T-helper 1 cell treated with Interleukin-12 subunit alpha and Interleukin-12 subunit beta and Interleukin-4 antibody, amounts not matched to agents 30 μg/mL and 1 μg/mL, for 36 hours (primary cell): ENCODE measurements at regions not wholly inside any gene's neighbourhood (a gene's known extent, or its start where the extent isn't known, plus 50 kb on each side); places are given as distances from the start of the nearest gene placed in this dataset.
"Not testable (repeated sequence)": the region's sequence is repeated elsewhere in the genome, so short reads cannot be mapped to it uniquely, and the experiment has no call there.

Experiments used
- H3K27ac Mint-ChIP-seq: one replicate; pipeline ENCODE4 v1.8.0; 2021; ENCODE audit warnings: mild to moderate bottlenecking, mixed read lengths
- H3K27me3 Mint-ChIP-seq: one replicate; pipeline ENCODE4 v1.8.0; 2021; ENCODE audit warnings: low read depth, mixed read lengths
- H3K36me3 Mint-ChIP-seq: one replicate; pipeline ENCODE4 v1.8.0; 2021; ENCODE audit warnings: low read depth, mixed read lengths
- H3K4me1 Mint-ChIP-seq: one replicate; pipeline ENCODE4 v1.8.0; 2021; ENCODE audit warnings: low read depth, mixed read lengths
- H3K4me3 Mint-ChIP-seq: one replicate; pipeline ENCODE4 v1.8.0; 2021; ENCODE audit warnings: mild to moderate bottlenecking, moderate library complexity, mixed read lengths
- H3K9me3 Mint-ChIP-seq: one replicate; pipeline ENCODE4 v1.8.0; 2021; ENCODE audit warnings: mixed read lengths

DNA sequence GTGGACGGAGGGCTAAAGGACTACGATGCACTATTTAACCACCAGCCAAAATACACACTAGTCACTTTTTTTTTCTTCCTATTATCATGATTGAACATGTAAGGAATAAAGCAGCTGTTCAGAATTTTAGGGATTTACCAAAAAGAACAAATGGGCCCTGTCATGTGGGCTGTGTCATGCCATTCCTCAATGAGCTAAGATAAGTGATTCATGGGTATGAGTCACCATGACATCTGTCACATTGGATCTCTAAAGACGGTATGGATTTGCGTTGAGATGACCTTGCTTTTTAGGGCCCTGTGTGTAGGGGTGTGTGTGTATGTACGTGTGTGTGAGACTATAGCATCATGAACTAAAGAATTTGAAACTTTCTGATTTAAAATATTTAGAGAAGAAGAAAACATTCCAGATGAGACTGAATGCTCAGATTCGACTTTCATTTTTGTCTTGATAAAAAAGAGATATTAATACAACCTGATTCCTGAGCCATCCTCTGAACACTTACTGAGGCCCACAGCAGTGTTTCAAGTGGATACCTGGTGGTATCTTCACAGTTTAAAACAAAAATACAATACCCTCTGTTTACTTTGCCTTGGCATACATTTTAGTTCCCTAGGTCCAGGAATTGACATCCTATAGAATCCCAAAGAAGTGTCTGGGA lies 246.1 kb upstream of the DUSP10 start:
- Mint-ChIP-seq H3K4me3 (no peak overlapping the region), H3K9me3 (peaks cover 7% of the 10 kb centered on the region), H3K36me3 (peaks cover 2% of the 10 kb centered on the region), H3K27me3 (peaks cover 7% of the 10 kb centered on the region), H3K27ac (no peak overlapping the region), H3K4me1 (peaks cover 13% of the 10 kb centered on the region)

DNA sequence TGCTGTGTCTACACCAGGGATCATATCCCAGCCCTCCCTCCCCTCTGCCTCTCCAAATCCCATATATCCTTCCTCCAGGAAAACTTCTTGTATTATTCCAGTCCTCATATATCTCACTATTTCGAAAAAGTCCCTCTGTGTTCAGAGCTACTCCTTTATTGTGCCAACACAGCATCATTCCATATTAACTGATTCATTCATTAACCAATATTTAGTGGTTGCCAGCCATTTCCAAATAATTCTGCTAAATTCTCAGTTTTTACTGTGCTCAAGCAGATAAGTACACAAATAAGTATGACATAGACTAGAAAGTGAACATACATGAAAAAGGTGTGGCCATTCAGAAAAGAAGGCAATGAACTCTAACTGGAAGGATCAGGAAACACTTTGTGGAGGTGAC lies 241.6 kb upstream of the DUSP10 start:
- H3K4me3 Mint-ChIP-seq = no peak overlapping the region

DNA sequence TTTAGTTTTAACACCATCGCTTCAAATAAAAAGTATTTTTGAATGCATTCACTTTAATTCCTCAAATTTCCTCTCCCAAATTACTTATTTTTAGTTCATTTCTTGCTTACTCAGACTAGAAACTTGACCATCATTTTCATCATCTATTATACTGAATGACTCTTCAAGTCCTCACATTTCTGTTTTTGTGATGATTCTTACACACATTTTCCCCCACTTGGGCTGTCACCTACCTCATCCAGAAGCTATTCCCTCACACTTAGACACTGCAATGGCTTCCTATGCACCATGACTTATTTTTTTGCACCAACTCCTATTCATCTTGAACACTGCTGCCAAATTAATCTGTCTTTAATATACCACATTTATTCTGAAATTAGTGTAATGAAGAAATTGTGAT lies 239.6 kb upstream of the DUSP10 start:
- H3K27ac Mint-ChIP-seq = no peak overlapping the region
- H3K36me3 Mint-ChIP-seq = no peaks in the 10 kb centered on the region

More for the DNA sequence above, 241.6 kb upstream of the DUSP10 start:
- H3K4me1 Mint-ChIP-seq = no peaks in the 10 kb centered on the region
- no peaks in the 10 kb centered on the region for H3K36me3 Mint-ChIP-seq
- peaks cover 12% of the 10 kb centered on the region for H3K27me3 Mint-ChIP-seq
- no peaks in the 10 kb centered on the region for H3K9me3 Mint-ChIP-seq
- no peak overlapping the region for H3K27ac Mint-ChIP-seq

DNA sequence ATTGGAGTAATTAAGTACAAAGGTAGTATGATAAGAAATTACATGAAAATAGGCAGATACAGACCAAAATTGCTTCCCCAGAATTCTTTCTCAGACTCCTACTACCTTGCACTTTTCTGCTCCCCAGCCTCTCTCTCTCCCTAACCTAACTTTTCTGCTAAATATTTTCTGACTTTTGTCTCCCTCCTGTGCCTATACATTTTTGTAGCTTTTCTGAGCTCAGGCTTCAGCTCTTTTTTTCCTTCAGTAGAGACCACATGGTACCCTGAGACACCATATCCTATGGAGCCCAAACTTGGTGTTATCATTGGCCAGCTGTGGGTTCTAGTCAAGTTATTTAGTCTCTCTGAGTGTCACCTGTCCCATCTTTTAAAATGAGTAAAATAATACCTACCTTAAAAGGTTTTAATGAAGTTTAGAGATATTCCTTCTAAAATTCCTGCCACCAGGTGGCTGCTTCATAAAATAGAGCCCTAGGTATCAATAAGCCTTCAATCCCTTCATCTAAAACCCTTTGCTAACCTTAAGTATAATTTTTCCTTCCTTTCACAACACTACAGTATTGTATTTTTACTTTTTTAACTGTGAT lies 237.6 kb upstream of the DUSP10 start:
- Mint-ChIP-seq H3K27me3 (peaks cover 12% of the 10 kb centered on the region), H3K27ac (no peak overlapping the region), H3K36me3 (no peaks in the 10 kb centered on the region)

More for the DNA sequence above, 239.6 kb upstream of the DUSP10 start:
- Mint-ChIP-seq H3K9me3 (no peaks in the 10 kb centered on the region), H3K4me3 (no peak overlapping the region), H3K4me1 (no peaks in the 10 kb centered on the region), H3K27me3 (peaks cover 12% of the 10 kb centered on the region)

DNA sequence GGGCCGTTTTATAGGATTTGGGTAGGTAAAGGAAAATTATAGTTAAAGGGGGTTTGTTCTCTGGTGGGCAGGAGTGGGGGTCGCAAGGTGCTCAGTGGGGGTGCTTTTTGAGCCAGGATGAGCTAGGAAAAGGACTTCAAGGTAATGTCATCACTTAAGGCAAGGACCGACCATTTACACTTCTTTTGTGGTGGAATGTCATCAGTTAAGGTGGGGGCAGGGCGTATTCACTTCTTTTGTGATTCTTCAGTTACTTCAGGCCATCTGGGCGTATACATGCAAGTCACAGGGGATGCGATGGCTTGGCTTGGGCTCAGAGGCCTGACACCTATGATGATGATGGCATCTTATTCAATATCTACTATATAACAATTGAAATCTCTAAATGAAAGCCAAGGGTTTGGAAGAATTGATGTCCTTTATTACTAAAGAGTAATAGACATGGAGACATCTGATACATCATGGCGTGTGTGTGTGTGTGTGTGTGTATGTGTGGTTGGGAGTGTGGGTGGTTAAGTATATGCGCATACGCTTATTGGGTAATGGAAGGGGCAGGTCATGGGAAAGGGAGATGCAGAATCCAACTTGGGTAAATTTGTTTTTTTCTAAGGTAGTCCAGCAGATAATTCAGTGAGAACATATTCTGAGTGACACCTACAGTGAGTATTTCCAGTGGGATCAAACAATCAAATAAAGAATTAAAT lies 236.9 kb upstream of the DUSP10 start:
- peaks cover 12% of the 10 kb centered on the region for H3K27me3 Mint-ChIP-seq
- not testable (repeated sequence) for H3K27ac Mint-ChIP-seq, H3K4me1 Mint-ChIP-seq, H3K9me3 Mint-ChIP-seq, H3K4me3 Mint-ChIP-seq, H3K36me3 Mint-ChIP-seq

More for the DNA sequence above, 237.6 kb upstream of the DUSP10 start:
- no peak overlapping the region for H3K4me3 Mint-ChIP-seq
- no peaks in the 10 kb centered on the region for H3K4me1 Mint-ChIP-seq
- no peaks in the 10 kb centered on the region for H3K9me3 Mint-ChIP-seq

DNA sequence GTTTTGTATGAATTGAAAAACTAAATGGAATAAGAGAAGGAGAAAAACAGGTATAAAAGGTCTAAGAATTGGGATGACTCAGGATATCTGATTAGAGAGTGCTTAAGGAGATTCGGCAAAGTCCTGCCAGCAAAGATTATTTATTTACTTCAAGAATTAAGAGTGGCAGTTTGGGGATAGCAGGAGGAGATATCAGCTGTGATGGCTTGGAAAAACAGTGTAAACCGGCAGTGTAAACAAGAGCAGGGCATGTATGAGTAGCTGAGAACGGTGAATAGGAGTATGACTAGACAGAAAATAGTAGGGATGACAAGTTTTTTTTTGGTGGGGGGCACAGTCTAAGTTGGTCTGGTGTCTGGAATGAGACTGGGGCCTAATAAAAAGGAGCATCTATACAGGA lies 231.9 kb upstream of the DUSP10 start:
- H3K27me3 Mint-ChIP-seq, H3K4me1 Mint-ChIP-seq, H3K4me3 Mint-ChIP-seq, H3K9me3 Mint-ChIP-seq, H3K27ac Mint-ChIP-seq, H3K36me3 Mint-ChIP-seq: not testable (repeated sequence)

DNA sequence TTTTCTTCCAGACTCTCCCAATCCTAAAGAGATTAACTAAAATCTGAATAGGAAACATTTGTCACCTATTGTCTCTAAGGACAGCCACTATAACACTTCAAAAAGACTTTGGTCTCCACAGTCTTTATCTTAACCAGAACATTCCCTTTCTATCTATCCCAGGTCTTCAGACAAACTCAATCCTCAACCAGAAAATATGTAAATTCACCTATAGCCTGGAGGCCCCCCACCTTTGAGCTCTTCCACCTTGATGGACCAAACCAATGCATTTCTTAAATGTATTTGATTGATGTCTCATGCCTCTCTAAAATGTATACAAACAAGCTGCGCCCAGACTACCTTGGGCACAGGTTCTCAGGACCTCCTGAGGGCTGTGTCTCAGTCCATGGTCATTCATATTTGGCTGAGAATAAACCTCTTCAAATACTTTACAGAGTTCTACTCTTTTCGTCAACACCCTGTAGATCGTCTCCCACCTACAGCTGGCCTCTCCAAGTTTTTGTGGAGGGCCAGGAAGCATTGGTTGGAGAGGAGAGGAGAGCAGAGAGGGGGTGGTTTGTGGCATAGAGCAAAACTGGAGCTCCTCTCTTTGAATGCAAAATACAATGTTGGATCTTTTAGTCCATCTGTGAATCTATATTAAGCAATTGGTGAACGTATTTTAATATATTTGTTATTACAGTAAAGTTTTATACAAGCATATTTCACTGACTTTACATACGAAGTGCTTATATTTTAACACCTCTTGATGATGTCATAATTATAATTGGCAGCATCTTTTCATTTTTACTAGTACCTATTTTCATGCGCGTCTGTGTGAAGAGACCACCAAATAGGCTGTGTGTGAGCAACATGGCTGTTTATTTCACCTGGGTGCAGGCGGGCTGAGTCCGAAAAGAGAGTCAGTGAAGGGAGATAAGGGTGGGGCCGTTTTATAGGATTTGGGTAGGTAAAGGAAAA lies 230.7 kb upstream of the DUSP10 start:
- Mint-ChIP-seq H3K4me1 (no peaks in the 10 kb centered on the region), H3K4me3 (no peak overlapping the region), H3K36me3 (no peaks in the 10 kb centered on the region), H3K27ac (no peak overlapping the region), H3K9me3 (no peaks in the 10 kb centered on the region), H3K27me3 (no peaks in the 10 kb centered on the region)

DNA sequence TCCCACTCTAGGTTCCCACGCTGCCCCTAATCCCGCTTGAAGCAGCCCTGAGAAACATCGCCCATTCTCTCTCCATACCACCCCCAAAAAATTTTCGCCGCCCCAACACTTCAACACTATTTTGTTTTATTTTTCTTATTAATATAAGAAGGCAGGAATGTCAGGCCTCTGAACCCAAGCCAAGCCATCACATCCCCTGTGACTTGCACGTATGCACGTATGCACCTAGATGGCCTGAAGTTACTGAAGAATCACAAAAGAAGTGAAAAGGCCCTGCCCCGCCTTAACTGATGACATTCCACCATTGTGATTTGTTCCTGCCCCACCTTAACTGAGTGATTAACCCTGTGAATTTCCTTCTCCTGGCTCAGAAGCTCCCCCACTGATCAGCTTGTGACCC lies 229.1 kb upstream of the DUSP10 start:
- H3K4me3 Mint-ChIP-seq, H3K9me3 Mint-ChIP-seq, H3K27me3 Mint-ChIP-seq, H3K27ac Mint-ChIP-seq, H3K36me3 Mint-ChIP-seq, H3K4me1 Mint-ChIP-seq: not testable (repeated sequence)

DNA sequence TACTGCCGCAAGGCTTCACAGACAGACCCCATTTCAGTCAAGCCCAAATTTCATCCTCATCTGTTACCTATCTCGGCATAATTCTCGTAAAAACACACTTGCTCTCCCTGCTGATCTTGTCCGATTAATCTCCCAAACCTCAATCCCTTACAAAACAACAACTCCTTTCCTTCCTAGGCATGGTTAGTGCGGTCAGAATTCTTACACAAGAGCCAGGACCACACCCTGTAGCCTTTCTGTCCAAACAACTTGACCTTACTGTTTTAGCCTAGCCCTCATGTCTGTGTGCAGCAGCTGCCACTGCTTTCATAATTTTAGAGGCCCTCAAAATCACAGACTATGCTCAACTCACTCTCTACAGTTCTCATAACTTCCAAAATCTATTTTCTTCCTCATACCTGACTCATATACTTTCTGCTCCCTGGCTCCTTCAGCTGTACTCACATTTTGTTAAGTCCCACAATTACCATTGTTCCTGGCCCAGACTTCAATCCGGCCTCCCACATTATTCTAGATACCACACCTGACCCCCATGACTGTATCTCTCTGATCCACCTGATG lies 227.5 kb upstream of the DUSP10 start:
- not testable (repeated sequence) for H3K27ac Mint-ChIP-seq, H3K4me3 Mint-ChIP-seq, H3K9me3 Mint-ChIP-seq, H3K4me1 Mint-ChIP-seq, H3K27me3 Mint-ChIP-seq, H3K36me3 Mint-ChIP-seq

DNA sequence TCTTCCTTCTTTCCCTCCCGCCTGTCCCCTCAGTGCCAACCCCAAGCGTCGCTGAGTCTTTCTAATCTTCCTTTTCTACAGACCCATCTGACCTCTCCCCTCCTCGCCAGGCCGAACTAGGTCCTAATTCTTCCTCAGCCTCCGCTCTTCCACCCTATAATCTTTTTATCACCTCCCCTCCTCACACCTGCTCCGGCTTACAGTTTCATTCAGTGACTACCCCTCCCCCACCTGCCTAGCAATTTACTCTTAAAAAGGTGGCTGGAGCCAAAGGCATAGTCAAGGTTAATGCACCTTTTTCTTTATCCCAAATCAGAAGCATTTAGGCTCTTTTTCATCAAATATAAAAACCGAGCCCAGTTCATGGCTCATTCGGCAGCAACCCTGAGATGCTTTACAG lies 225.6 kb upstream of the DUSP10 start:
- H3K4me3 Mint-ChIP-seq = not testable (repeated sequence)

DNA sequence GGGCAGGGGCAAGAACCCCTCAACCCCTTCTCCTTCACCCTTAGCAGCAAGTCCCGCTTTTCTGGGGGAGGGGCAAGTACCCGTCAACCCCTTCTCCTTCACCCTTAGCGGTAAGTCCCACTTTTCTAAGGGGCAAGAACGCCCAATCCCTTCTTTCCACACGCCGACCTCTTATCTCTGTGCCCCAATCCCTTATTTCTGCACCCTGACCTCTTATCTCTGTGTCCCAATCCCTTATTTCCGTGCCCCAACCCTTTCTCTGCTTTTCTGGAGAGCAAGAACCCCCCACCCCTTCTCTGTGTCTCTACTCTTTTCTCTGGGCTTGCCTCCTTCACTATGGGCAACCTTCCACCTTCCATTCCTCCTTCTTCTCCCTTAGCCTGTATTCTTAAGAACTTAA lies 225.0 kb upstream of the DUSP10 start:
- not testable (repeated sequence) for H3K27me3 Mint-ChIP-seq, H3K4me1 Mint-ChIP-seq, H3K36me3 Mint-ChIP-seq, H3K9me3 Mint-ChIP-seq, H3K27ac Mint-ChIP-seq, H3K4me3 Mint-ChIP-seq

More for the DNA sequence above, 225.6 kb upstream of the DUSP10 start:
- not testable (repeated sequence) for H3K4me1 Mint-ChIP-seq, H3K9me3 Mint-ChIP-seq, H3K27ac Mint-ChIP-seq, H3K27me3 Mint-ChIP-seq, H3K36me3 Mint-ChIP-seq

DNA sequence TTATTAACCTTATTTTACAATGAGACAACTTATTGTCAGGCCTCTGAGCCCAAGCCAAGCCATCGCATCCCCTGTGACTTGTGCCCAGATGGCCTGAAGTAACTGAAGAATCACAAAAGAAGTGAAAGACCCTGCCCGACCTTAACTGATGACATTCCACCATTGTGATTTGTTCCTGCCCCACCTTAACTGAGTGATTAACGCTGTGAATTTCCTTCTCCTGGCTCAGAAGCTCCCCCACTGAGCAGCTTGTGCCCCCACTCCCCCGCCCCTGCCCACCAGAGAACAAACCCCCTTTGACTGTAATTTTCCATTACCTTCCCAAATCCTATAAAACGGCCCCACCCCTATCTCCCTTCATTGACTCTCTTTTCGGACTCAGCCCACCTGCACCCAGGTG lies 224.0 kb upstream of the DUSP10 start:
- H3K27ac Mint-ChIP-seq, H3K27me3 Mint-ChIP-seq: not testable (repeated sequence)

DNA sequence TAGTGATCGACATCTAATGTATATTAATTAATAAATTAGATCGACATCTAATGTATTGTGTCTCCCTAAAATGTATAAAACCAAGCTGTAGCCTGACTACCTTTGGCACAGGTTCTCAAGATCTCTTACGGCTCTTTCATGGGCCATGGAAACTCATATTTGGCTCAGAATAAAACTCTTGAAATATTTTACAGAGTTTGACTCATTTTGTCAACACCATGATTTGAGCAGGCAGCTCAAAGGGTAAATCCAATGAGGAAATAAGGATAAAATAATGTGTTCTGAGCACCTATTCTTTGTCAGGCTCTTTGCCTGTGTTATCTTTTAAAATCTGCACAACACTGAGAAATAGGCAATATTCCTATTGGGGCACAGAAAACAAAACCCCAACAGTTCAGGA lies 223.4 kb upstream of the DUSP10 start:
- H3K4me3 Mint-ChIP-seq = no peak overlapping the region
- H3K4me1 Mint-ChIP-seq = peaks cover 19% of the 10 kb centered on the region
- no peaks in the 10 kb centered on the region for H3K36me3 Mint-ChIP-seq
- no peaks in the 10 kb centered on the region for H3K27me3 Mint-ChIP-seq
- no peaks in the 10 kb centered on the region for H3K9me3 Mint-ChIP-seq
- no peak overlapping the region for H3K27ac Mint-ChIP-seq

More for the DNA sequence above, 224.0 kb upstream of the DUSP10 start:
- H3K36me3 Mint-ChIP-seq, H3K9me3 Mint-ChIP-seq, H3K4me3 Mint-ChIP-seq: not testable (repeated sequence)
- peaks cover 16% of the 10 kb centered on the region for H3K4me1 Mint-ChIP-seq

DNA sequence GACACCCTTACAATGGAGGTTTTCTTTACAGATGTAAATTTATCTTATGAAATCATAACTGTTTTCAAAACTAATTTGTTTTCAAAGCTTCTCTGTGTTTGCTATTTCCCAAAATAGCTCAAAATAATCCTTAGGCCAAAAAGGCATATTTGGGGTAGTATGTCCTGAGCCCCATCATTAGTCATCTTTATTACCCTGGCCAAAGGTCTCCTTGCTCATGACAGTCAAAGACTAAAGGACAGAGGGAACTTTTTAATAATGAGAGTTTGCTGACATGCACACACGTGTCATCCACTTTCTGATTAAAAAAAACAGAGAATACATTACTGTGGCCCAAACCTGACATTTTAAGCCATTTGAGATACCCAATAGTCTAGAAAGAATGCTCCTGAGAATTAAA lies 221.9 kb upstream of the DUSP10 start:
- H3K4me1 Mint-ChIP-seq = peaks cover 19% of the 10 kb centered on the region
- H3K36me3 Mint-ChIP-seq = no peaks in the 10 kb centered on the region
- no peaks in the 10 kb centered on the region for H3K27me3 Mint-ChIP-seq
- no peak overlapping the region for H3K4me3 Mint-ChIP-seq
- H3K9me3 Mint-ChIP-seq = no peaks in the 10 kb centered on the region
- H3K27ac Mint-ChIP-seq = no peak overlapping the region
